ENCODE measurements at regions not wholly inside any gene's neighbourhood (a gene's known extent, or its start where the extent isn't known, plus 50 kb on each side); places are given as distances from the start of the nearest gene placed in this dataset.

- TF ChIP-seq CTCF (IDR thresholded peaks at IDR 0.05; ENCODE audit: low read depth, low read length) (no peak), EZH2phosphoT487 (IDR thresholded peaks at IDR 0.05; ENCODE audit: low read depth) (no peak)
These were observed 171.5 kb downstream of the NUP210 start for GRCh38 chr3:13248640-13249039.
